LNCaP clone FGC (cell line): ENCODE measurements at regions not wholly inside any gene's neighbourhood (a gene's known extent, or its start where the extent isn't known, plus 50 kb on each side); places are given as distances from the start of the nearest gene placed in this dataset.

Experiments
- DNase-seq: peaks from one replicate; pipeline ENCODE4 v3.0.0-alpha.2; 2011; ENCODE audit warnings: low read depth
- H3K4me3 ChIP-seq: 2 replicates; pipeline ENCODE4 v1.5.1; 2011; ENCODE audit warnings: mild to moderate bottlenecking, low read depth, low read length, control low read depth
- TF ChIP-seq, protein P1 (sequence below): IDR thresholded peaks from 2 replicates; pipeline ENCODE4 v1.5.1; 2012; ENCODE audit warnings: mild to moderate bottlenecking; ENCODE audit not compliant: control insufficient read depth, insufficient read depth; ENCODE audit errors: extremely low read depth

DNA sequence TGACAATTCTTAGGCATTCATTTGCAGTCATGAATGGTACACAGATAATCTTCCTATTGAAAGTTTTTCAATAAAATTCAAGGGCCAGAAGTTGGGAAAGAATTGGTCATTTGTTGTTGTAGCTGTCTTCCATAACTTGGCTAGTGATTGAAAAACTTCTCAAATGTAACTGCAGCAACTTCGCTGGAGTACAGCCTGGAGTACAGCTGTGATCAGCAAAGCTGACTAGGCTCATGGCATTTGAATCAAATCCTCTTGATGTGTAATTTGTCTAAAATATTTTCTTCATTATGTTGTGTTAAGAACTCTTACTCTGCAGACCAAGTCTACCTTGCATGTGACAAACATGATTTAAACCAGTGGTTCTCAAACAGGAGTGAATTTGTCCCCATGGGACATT is 226.5 kb upstream of the STEAP1 start:
- no peak overlapping the region for H3K4me3 ChIP-seq
- no peak for DNase-seq
- TF ChIP-seq, protein P1, sequence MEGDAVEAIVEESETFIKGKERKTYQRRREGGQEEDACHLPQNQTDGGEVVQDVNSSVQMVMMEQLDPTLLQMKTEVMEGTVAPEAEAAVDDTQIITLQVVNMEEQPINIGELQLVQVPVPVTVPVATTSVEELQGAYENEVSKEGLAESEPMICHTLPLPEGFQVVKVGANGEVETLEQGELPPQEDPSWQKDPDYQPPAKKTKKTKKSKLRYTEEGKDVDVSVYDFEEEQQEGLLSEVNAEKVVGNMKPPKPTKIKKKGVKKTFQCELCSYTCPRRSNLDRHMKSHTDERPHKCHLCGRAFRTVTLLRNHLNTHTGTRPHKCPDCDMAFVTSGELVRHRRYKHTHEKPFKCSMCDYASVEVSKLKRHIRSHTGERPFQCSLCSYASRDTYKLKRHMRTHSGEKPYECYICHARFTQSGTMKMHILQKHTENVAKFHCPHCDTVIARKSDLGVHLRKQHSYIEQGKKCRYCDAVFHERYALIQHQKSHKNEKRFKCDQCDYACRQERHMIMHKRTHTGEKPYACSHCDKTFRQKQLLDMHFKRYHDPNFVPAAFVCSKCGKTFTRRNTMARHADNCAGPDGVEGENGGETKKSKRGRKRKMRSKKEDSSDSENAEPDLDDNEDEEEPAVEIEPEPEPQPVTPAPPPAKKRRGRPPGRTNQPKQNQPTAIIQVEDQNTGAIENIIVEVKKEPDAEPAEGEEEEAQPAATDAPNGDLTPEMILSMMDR, result no peak

DNA sequence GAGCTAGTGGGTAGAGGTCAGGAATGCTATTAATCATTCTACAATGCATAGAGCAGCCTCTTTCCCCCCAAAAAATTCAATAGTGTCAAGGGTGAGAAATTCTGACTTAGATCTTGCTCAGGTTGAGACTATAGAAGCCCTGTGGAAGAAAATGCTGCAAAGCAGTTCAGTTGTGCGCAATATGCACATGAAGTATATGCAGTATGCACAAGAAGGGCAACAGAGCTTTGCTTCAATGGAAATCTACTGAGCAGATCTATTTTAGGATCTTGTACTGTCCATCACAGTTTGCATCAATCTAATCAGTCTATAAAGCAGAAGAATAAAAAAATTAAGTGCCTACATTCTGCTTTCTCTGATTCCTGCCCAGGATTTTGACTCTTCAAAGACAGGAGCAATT is 225.8 kb upstream of the STEAP1 start:
- no peak overlapping the region for H3K4me3 ChIP-seq
- TF ChIP-seq, protein P1, result no peak
- no peak for DNase-seq

DNA sequence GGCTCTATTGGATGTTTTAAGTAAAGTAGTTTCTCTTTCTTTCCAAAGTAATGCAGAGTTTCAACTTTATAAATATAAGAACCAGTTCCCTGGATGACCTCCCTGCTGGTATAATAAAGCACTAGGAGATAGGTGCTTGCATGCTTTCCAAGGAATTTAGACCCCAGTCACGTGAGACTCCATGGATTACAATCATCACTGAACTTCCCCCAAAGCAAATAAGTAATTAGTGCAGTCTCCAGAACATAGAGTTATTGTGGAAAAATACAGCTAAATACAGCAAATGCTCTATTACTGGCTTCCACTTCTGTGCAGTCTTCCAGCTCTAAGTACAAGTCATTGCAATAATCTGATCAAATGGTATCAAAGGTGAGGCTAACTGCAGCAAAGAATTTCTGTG is 220.2 kb upstream of the STEAP1 start:
- no peak overlapping the region for H3K4me3 ChIP-seq
- TF ChIP-seq, protein P1, result no peak
- DNase-seq, result no peak

DNA sequence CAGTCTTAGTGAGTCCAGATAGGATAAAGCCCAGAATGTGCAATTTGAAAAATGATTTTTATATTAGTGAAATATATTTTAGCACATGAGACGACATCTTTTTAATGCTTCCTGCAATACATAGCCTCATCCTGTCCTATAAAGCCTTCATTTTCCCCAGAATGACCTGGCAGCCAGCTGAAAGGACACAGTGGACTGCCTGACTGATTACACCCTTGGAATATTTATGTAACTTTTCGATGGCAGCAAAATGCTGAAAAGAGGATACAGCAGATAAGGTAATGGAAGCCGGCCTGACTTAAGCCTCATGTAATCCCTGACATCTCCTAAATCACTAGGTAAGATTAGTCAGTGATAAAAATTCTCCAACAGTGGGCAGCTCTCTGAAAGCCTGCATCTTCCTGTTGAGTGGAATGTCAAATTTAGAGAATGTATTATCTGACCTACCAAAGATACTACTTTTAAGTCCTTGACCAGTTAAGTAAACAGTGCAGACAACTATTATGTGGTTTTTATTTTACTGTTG is 210.7 kb upstream of the STEAP1 start:
- TF ChIP-seq, protein P1, result no peak
- no peak overlapping the region for H3K4me3 ChIP-seq
- no peak for DNase-seq

DNA sequence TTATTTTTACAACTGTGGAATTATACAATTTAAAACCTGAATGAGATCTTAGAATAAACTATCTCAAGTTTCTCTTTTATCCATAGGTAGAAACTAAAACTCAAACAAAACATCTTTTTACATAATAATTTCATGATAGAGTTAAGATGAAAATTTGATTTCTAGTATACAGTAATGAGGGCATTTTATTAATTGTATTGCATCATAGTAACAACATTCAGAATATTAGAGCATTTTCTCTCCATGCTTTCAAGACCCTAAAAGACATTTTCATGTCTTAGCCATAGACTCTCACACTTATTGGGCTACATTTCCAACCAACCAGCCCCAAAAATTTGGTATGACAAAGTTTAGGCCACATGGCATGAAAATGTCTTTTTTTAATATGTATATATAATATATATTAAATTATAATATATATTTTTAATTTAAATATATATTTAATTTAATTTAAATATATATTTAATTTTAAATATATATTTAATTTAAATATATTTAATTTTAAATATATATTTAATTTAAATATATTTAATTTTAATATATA is 195.7 kb upstream of the STEAP1 start:
- TF ChIP-seq, protein P1, result no peak
- DNase-seq, result no peak
- no peak overlapping the region for H3K4me3 ChIP-seq

DNA sequence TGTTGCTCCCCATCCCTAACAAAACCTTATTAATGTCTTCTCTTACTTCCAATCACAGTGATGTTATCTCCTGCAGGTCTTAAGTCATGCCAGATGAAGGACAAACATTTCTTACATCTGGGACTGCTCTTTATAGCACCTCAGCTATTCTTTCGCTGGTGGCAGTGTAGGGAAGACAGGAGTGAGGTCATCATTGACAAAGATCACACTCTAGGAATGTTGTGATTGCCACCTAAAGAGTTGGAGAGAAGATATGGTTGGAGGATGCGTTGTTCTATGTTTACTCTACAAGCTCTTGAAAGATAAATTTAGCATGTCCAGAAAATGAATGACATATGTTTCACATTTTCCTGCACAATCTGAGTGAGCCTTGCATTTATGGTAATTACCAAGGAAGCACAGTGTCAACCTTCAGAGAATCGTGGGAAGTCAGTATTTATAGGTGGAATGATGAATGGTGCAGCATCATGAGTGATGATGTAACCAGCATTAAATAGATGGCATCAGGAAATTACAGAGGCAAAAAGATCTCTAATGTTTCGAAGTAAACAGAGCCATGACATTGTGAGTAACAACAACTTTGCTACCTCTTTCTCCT is 188.1 kb upstream of the STEAP1 start:
- no peak overlapping the region for H3K4me3 ChIP-seq
- TF ChIP-seq, protein P1, result no peak
- DNase-seq, result no peak

DNA sequence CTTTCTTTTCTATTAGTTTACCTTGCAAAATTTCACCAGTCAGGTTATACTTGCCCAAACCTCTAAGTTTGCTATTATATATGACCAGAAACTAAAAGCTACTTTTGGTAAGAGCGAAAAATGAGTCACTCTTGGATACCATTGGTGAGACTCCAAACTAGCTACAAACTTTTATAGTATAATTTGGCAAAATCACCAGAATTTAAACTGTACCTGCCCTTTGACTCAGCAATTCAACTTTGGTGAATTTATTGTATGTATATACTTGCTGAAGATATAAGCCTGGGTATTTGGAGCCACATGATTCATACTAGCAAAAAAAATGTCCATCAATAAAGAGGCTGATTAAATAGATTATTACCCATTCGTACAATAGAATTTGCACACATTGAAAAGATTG is 178.7 kb upstream of the STEAP1 start:
- H3K4me3 ChIP-seq, result no peak overlapping the region
- TF ChIP-seq, protein P1, result no peak
- no peak for DNase-seq
